Activated CD8-positive, alpha-beta T cell treated with anti-CD3 and anti-CD28 coated beads for 36 hours (primary cell): ENCODE measurements at regions not wholly inside any gene's neighbourhood (a gene's known extent, or its start where the extent isn't known, plus 50 kb on each side); places are given as distances from the start of the nearest gene placed in this dataset.
"Not testable (repeated sequence)": the region's sequence is repeated elsewhere in the genome, so short reads cannot be mapped to it uniquely, and the experiment has no call there.

Source experiments
- ATAC-seq: fragments of 200-7000 bp; cut with Tn5 transposase; one replicate; pipeline ENCODE4 v1.10.0; 2021; ENCODE audit warnings: mild to moderate bottlenecking, moderate library complexity
- CTCF ChIA-PET: fragments of 350-600 bp; sonication (Branson Sonifier 250); formaldehyde crosslinking; loops from one replicate; lab custom pipeline; 2021; ENCODE audit warnings: antibody characterized with exemption; lab: Charles Lee
- POLR2A ChIA-PET: fragments of 350-600 bp; sonication (Branson Sonifier 250); formaldehyde crosslinking; loops from one replicate; lab custom pipeline; 2021; ENCODE audit warnings: antibody characterized with exemption; lab: Charles Lee
- DNase-seq: peaks from one replicate; pipeline ENCODE4 v3.0.0-alpha.2; 2020
- H3K27ac Mint-ChIP-seq: one replicate; pipeline ENCODE4 v1.8.0; 2021; ENCODE audit warnings: mild to moderate bottlenecking, mixed read lengths
- H3K27me3 Mint-ChIP-seq: one replicate; pipeline ENCODE4 v1.8.0; 2021; ENCODE audit warnings: mixed read lengths
- H3K36me3 Mint-ChIP-seq: one replicate; pipeline ENCODE4 v1.8.0; 2021; ENCODE audit warnings: low read depth, mixed read lengths
- H3K4me1 Mint-ChIP-seq: one replicate; pipeline ENCODE4 v1.8.0; 2021; ENCODE audit warnings: low read depth, mixed read lengths
- H3K4me3 Mint-ChIP-seq: one replicate; pipeline ENCODE4 v1.8.0; 2021; ENCODE audit warnings: mild to moderate bottlenecking, moderate library complexity, mixed read lengths
- H3K9me3 Mint-ChIP-seq: one replicate; pipeline ENCODE4 v1.8.0; 2021; ENCODE audit warnings: mixed read lengths
- intact Hi-C: fragments of 100-400 bp; cut with micrococcal nuclease; formaldehyde crosslinking; loops from one replicate; pipeline ENCODE4 v1.10.0; 2022
- TF ChIP-seq, protein P1 (sequence below): fragments of 200-600 bp; IDR thresholded peaks from one replicate; pipeline ENCODE4 v1.8.0; 2022; ENCODE audit warnings: antibody characterized with exemption, mild to moderate bottlenecking

DNA sequence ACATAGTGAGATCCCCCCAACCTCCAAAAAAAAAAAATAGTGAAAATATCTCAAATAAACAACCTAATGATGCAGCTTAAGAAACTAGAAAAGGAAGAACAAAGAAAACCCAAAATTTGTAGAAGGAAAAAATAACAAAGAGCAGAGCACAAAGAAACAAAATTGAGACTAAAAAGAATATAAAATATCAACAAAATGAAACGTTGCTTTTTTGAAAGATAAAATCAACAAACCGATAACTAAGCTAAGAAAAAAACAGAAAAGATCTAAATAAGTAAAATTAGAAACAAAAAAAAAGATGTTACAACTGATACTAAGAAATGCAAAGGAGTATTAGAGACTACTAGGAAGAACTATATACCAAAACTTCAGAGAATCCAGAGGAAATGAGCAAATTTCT is 139.3 kb upstream of the PALMD start:
- H3K27ac Mint-ChIP-seq, result no peak overlapping the region
- H3K27me3 Mint-ChIP-seq, result peaks cover 2% of the 10 kb centered on the region
- no peaks in the 10 kb centered on the region for H3K9me3 Mint-ChIP-seq
- DNase-seq, result no peak
- no peak overlapping the region for H3K4me3 Mint-ChIP-seq
- intact Hi-C loops, result no loop called here
- TF ChIP-seq, protein P1, sequence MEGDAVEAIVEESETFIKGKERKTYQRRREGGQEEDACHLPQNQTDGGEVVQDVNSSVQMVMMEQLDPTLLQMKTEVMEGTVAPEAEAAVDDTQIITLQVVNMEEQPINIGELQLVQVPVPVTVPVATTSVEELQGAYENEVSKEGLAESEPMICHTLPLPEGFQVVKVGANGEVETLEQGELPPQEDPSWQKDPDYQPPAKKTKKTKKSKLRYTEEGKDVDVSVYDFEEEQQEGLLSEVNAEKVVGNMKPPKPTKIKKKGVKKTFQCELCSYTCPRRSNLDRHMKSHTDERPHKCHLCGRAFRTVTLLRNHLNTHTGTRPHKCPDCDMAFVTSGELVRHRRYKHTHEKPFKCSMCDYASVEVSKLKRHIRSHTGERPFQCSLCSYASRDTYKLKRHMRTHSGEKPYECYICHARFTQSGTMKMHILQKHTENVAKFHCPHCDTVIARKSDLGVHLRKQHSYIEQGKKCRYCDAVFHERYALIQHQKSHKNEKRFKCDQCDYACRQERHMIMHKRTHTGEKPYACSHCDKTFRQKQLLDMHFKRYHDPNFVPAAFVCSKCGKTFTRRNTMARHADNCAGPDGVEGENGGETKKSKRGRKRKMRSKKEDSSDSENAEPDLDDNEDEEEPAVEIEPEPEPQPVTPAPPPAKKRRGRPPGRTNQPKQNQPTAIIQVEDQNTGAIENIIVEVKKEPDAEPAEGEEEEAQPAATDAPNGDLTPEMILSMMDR, result no peak
- H3K36me3 Mint-ChIP-seq, result no peaks in the 10 kb centered on the region
- CTCF ChIA-PET, result interaction anchor here (0.8 kb wide), 1 partner anchor 9 kb away, joined by 3 read pairs; no protein-coding TSS in a partner anchor
- H3K4me1 Mint-ChIP-seq, result no peaks in the 10 kb centered on the region
- POLR2A ChIA-PET, result no interaction called here
- no peak for ATAC-seq

DNA sequence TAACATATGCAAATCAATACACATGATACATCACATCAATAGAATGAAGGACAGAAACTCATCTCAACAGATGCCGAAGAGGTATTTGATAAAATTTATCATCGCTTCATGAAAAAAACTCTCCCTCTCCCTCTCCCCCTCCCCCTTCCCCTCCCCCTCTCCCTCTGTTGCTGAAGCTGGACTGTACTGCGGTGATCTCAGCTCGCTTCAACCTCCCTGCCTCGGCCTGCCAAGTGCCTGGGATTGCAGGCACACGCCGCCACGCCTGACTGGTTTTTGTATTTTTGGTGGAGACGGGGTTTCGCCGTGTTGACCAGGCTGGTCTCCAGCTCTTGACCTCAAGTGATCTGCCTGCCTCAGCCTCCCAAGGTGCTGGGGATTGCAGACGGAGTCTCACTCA is 138.5 kb upstream of the PALMD start:
- ATAC-seq, H3K36me3 Mint-ChIP-seq, H3K4me1 Mint-ChIP-seq, intact Hi-C loops, H3K27ac Mint-ChIP-seq, POLR2A ChIA-PET, CTCF ChIA-PET, DNase-seq, H3K9me3 Mint-ChIP-seq, H3K27me3 Mint-ChIP-seq, H3K4me3 Mint-ChIP-seq: not testable (repeated sequence)

GRCh38 chr1:99507906-99508732 is 137.8 kb upstream of the PALMD start:
- peaks cover 2% of the 10 kb centered on the region for H3K27me3 Mint-ChIP-seq
- H3K9me3 Mint-ChIP-seq, result no peaks in the 10 kb centered on the region
- no peak overlapping the region for H3K4me3 Mint-ChIP-seq
- DNase-seq (no peak), ATAC-seq (no peak)
- no peak overlapping the region for H3K27ac Mint-ChIP-seq
- intact Hi-C loops, result no loop called here
- ChIA-PET CTCF (no interaction called here), POLR2A (no interaction called here)
- H3K36me3 Mint-ChIP-seq, result no peaks in the 10 kb centered on the region
- H3K4me1 Mint-ChIP-seq, result no peaks in the 10 kb centered on the region
- TF ChIP-seq, protein P1, result no peak

DNA sequence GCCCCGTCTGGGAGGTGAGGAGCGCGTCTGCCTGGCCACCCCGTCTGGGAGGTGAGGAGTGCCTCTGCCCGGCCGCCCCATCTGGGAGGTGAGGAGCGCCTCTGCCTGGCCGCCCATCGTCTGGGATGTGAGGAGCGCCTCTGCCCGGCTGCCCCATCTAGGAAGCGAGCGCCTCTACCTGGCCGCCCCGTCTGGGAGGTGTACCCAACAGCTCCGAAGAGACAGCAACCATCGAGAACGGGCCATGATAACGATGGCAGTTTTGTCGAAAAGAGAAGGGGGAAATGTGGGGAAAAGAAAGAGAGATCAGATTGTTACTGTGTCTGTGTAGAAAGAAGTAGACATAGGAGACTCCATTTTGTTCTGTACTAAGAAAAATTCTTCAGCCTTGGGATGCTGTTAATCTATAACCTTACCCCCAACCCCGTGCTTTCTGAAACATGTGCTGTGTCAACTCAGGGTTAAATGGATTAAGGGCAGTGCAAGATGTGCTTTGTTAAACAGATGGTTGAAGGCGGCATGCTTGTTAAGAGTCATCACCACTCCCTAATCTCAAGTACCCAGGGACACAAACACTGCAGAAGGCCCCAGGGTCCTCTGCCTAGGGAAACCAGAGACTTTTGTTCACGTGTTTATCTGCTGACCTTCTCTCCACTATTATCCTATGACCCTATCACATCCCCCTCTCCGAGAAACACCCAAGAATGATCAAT is 137.0 kb upstream of the PALMD start:
- POLR2A ChIA-PET, H3K9me3 Mint-ChIP-seq, CTCF ChIA-PET, H3K4me3 Mint-ChIP-seq, H3K27ac Mint-ChIP-seq, H3K4me1 Mint-ChIP-seq, intact Hi-C loops, DNase-seq, ATAC-seq, H3K27me3 Mint-ChIP-seq, H3K36me3 Mint-ChIP-seq: not testable (repeated sequence)

DNA sequence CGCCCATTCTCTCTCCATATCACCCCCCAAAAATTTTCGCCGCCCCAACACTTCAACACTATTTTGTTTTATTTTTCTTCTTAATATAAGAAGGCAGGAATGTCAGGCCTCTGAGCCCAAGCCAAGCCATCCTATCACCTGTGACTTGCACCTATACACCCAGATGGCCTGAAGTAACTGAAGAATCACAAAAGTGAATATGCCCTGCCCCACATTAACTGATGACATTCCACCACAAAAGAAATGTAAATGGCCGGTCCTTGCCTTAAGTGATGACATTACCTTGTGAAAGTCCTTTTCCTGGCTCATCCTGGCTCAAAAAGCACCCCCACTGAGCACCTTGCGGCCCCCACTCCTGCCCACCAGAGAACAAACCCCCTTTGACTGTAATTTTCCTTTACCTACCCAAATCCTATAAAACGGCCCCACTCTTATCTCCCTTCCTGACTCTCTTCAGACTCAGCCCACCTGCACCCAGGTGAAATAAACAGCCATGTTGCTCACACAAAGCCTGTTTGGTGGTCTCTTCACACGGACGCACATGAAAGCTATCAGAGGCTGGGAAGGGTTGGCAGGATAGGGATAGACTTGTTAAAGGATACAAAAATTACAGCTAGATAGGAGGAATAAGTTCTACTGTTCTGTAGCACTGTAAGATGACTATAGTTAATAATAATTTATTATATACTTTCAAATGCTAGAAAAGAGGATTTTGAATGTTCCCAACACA is 130.9 kb upstream of the PALMD start:
- ATAC-seq, H3K9me3 Mint-ChIP-seq, H3K36me3 Mint-ChIP-seq, H3K27me3 Mint-ChIP-seq, H3K27ac Mint-ChIP-seq, DNase-seq, intact Hi-C loops, CTCF ChIA-PET, POLR2A ChIA-PET, H3K4me3 Mint-ChIP-seq, H3K4me1 Mint-ChIP-seq: not testable (repeated sequence)

GRCh38 chr1:99516141-99516540 is 129.8 kb upstream of the PALMD start:
- H3K4me1 Mint-ChIP-seq, result no peaks in the 10 kb centered on the region
- POLR2A ChIA-PET, result no interaction called here
- H3K9me3 Mint-ChIP-seq, result no peaks in the 10 kb centered on the region
- no peak for ATAC-seq
- intact Hi-C loops, result no loop called here
- H3K4me3 Mint-ChIP-seq, result no peak overlapping the region
- peaks cover 2% of the 10 kb centered on the region for H3K27me3 Mint-ChIP-seq
- CTCF ChIA-PET, result no interaction called here
- TF ChIP-seq, protein P1, result no peak
- no peaks in the 10 kb centered on the region for H3K36me3 Mint-ChIP-seq
- H3K27ac Mint-ChIP-seq, result no peak overlapping the region
- DNase-seq, result no peak
